ENCODE measurements at regions not wholly inside any gene's neighbourhood (a gene's known extent, or its start where the extent isn't known, plus 50 kb on each side); places are given as distances from the start of the nearest gene placed in this dataset.

DNA sequence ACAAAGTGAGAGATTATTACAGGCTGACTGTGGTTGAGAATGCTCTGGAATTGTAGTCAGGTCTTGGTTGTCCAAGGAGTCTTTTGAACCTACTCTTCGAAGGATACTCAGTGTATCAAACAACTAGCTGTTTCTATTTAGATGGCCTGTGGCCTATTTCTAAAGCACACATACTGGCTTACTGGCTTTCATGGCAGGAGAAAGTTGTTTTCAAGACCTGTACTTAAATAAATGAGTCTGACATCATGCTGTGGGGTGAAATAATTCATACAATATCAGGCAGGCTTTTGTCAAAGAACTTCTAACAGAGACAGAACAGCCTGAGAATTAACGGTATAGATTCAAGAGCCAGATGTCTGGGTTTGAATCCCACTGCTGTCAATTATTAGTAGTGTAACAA is 316.7 kb upstream of the SEMA6D start:
- H3K4ac ChIP-seq (ENCODE audit: low read depth in 1 of 2, low read length in 2 of 2) = no peak overlapping the region
- WGBS = no CpG with 5 or more reads among the region's 2 CpGs
- H2AFZ ChIP-seq (ENCODE audit: low read depth, low read length) = no peak overlapping the region

GRCh38 chr15:47401427-47401826 is 315.9 kb upstream of the SEMA6D start:
- H4K8ac ChIP-seq (ENCODE audit: low read length) = no peak overlapping the region
- H3K14ac ChIP-seq (ENCODE audit: low read length in 2 of 2) = no peak overlapping the region
- no peak overlapping the region for H2AFZ ChIP-seq (ENCODE audit: low read depth, low read length)
- no peak overlapping the region for H3K27ac ChIP-seq (ENCODE audit: low read length, poor library complexity, severe bottlenecking)
- no peak overlapping the region for H2BK15ac ChIP-seq (ENCODE audit: low read depth, poor library complexity, severe bottlenecking)
- DNase-seq = no peak
- H2BK5ac ChIP-seq (ENCODE audit: low read depth, low read length, poor library complexity, severe bottlenecking) = no peak overlapping the region
- no peak overlapping the region for H3K4me2 ChIP-seq (ENCODE audit: low read length, poor library complexity, severe bottlenecking)
- no peak overlapping the region for H3K18ac ChIP-seq (ENCODE audit: low read depth in 1 of 2, low read length in 2 of 2)
- no peak overlapping the region for H3K4me3 ChIP-seq (ENCODE audit: insufficient read depth in 1 of 2, low read depth in 1 of 2, low read length in 2 of 2)
- no peak overlapping the region for H2BK120ac ChIP-seq (ENCODE audit: low read depth, low read length)
- no peaks in the 10 kb centered on the region for H3K9me3 ChIP-seq (ENCODE audit: control insufficient read depth, low read length)
- H3K23ac ChIP-seq (ENCODE audit: low read length in 2 of 2) = no peak overlapping the region
- H4K91ac ChIP-seq (ENCODE audit: low read length) = no peak overlapping the region
- no peak overlapping the region for H3K9ac ChIP-seq (ENCODE audit: low read length)
- no peaks in the 10 kb centered on the region for H3K36me3 ChIP-seq (ENCODE audit: control insufficient read depth in 1 of 2, insufficient read depth in 2 of 2, low read depth in 1 of 2, low read length in 2 of 2)
- peak overlapping the region in 1 of 2 experiments; percentile 64 for H3K4ac ChIP-seq (ENCODE audit: low read depth in 1 of 2, low read length in 2 of 2)
- no peak overlapping the region for H2AK5ac ChIP-seq (ENCODE audit: low read length, severe bottlenecking)
- 94% methylated on average over 3 of the region's 3 CpGs for WGBS
- H3K27me3 ChIP-seq (ENCODE audit: control insufficient read depth in 1 of 2, insufficient read depth in 1 of 2, low read length in 2 of 2) = peaks cover 2 to 6% of the 10 kb centered on the region in 2 experiments
- no peak overlapping the region for H2BK12ac ChIP-seq (ENCODE audit: low read length in 2 of 2)
- no peaks in the 10 kb centered on the region for H3K79me1 ChIP-seq (replicated peaks; ENCODE audit: low read length, poor library complexity, severe bottlenecking)
- H3K4me1 ChIP-seq (ENCODE audit: control insufficient read depth, insufficient read depth, low read depth, low read length) = no peaks in the 10 kb centered on the region

More for the DNA sequence above, 316.7 kb upstream of the SEMA6D start:
- Histone ChIP-seq H2BK15ac (ENCODE audit: low read depth, poor library complexity, severe bottlenecking) (no peak overlapping the region), H3K9ac (ENCODE audit: low read length) (no peak overlapping the region), H3K27me3 (ENCODE audit: control insufficient read depth in 1 of 2, insufficient read depth in 1 of 2, low read length in 2 of 2) (peaks cover 2 to 6% of the 10 kb centered on the region in 2 experiments), H2BK5ac (ENCODE audit: low read depth, low read length, poor library complexity, severe bottlenecking) (no peak overlapping the region), H4K91ac (ENCODE audit: low read length) (no peak overlapping the region), H3K4me1 (ENCODE audit: control insufficient read depth, insufficient read depth, low read depth, low read length) (no peaks in the 10 kb centered on the region), H3K27ac (ENCODE audit: low read length, poor library complexity, severe bottlenecking) (no peak overlapping the region), H3K79me1 (replicated peaks; ENCODE audit: low read length, poor library complexity, severe bottlenecking) (no peaks in the 10 kb centered on the region), H2BK120ac (ENCODE audit: low read depth, low read length) (no peak overlapping the region), H3K4me3 (ENCODE audit: insufficient read depth in 1 of 2, low read depth in 1 of 2, low read length in 2 of 2) (no peak overlapping the region), H3K36me3 (ENCODE audit: control insufficient read depth in 1 of 2, insufficient read depth in 2 of 2, low read depth in 1 of 2, low read length in 2 of 2) (no peaks in the 10 kb centered on the region), H3K14ac (ENCODE audit: low read length in 2 of 2) (no peak overlapping the region), H2BK12ac (ENCODE audit: low read length in 2 of 2) (no peak overlapping the region), H3K9me3 (ENCODE audit: control insufficient read depth, low read length) (no peaks in the 10 kb centered on the region), H4K8ac (ENCODE audit: low read length) (no peak overlapping the region), H3K18ac (ENCODE audit: low read depth in 1 of 2, low read length in 2 of 2) (no peak overlapping the region), H2AK5ac (ENCODE audit: low read length, severe bottlenecking) (no peak overlapping the region), H3K23ac (ENCODE audit: low read length in 2 of 2) (no peak overlapping the region), H3K4me2 (ENCODE audit: low read length, poor library complexity, severe bottlenecking) (no peak overlapping the region)
- DNase-seq = no peak

DNA sequence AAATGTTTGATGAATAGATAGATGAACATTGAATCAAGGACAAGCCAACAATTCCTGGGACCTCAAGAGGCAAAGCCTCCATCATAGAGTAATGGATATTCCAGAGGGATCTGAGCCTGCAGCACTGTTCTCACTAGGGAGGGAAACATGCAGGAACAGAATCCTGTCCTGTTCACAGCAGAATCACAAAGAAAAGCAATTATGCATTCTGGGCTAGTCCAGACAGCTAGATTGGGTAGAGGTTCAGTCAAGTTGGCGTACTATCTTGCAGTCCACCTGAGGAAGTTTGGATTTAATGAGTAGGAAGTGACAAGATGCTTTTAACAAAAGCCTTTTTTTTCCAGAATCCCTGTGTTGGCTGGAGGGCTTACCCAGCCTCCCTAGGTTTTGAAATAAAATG is 314.5 kb upstream of the SEMA6D start:
- no peaks in the 10 kb centered on the region for H3K36me3 ChIP-seq (ENCODE audit: control insufficient read depth in 1 of 2, insufficient read depth in 2 of 2, low read depth in 1 of 2, low read length in 2 of 2)
- H3K4ac ChIP-seq (ENCODE audit: low read depth in 1 of 2, low read length in 2 of 2) = no peak overlapping the region
- H2BK5ac ChIP-seq (ENCODE audit: low read depth, low read length, poor library complexity, severe bottlenecking) = no peak overlapping the region
- 94% methylated on average over 1 of the region's 1 CpG for WGBS
- no peaks in the 10 kb centered on the region for H3K79me1 ChIP-seq (replicated peaks; ENCODE audit: low read length, poor library complexity, severe bottlenecking)
- no peak overlapping the region for H4K91ac ChIP-seq (ENCODE audit: low read length)
- no peak overlapping the region for H3K4me2 ChIP-seq (ENCODE audit: low read length, poor library complexity, severe bottlenecking)
- H2BK15ac ChIP-seq (ENCODE audit: low read depth, poor library complexity, severe bottlenecking) = no peak overlapping the region
- no peak overlapping the region for H3K27ac ChIP-seq (ENCODE audit: low read length, poor library complexity, severe bottlenecking)
- H3K14ac ChIP-seq (ENCODE audit: low read length in 2 of 2) = no peak overlapping the region
- H4K8ac ChIP-seq (ENCODE audit: low read length) = no peak overlapping the region
- no peak overlapping the region for H2BK120ac ChIP-seq (ENCODE audit: low read depth, low read length)
- H3K27me3 ChIP-seq (ENCODE audit: control insufficient read depth in 1 of 2, insufficient read depth in 1 of 2, low read length in 2 of 2) = peaks cover 2 to 6% of the 10 kb centered on the region in 2 experiments
- H3K23ac ChIP-seq (ENCODE audit: low read length in 2 of 2) = no peak overlapping the region
- H2BK12ac ChIP-seq (ENCODE audit: low read length in 2 of 2) = no peak overlapping the region
- no peak overlapping the region for H2AK5ac ChIP-seq (ENCODE audit: low read length, severe bottlenecking)
- H3K4me3 ChIP-seq (ENCODE audit: insufficient read depth in 1 of 2, low read depth in 1 of 2, low read length in 2 of 2) = no peak overlapping the region
- no peak overlapping the region for H3K18ac ChIP-seq (ENCODE audit: low read depth in 1 of 2, low read length in 2 of 2)
- no peak overlapping the region for H2AFZ ChIP-seq (ENCODE audit: low read depth, low read length)
- no peak for DNase-seq
- H3K9ac ChIP-seq (ENCODE audit: low read length) = no peak overlapping the region
- no peaks in the 10 kb centered on the region for H3K4me1 ChIP-seq (ENCODE audit: control insufficient read depth, insufficient read depth, low read depth, low read length)
- H3K9me3 ChIP-seq (ENCODE audit: control insufficient read depth, low read length) = no peaks in the 10 kb centered on the region

- no peak overlapping the region for H3K23ac ChIP-seq (ENCODE audit: low read length in 2 of 2)
- H3K27me3 ChIP-seq (ENCODE audit: control insufficient read depth in 1 of 2, insufficient read depth in 1 of 2, low read length in 2 of 2) = peaks cover 2 to 6% of the 10 kb centered on the region in 2 experiments
- no peak overlapping the region for H4K8ac ChIP-seq (ENCODE audit: low read length)
- H3K9me3 ChIP-seq (ENCODE audit: control insufficient read depth, low read length) = no peaks in the 10 kb centered on the region
- H2AK5ac ChIP-seq (ENCODE audit: low read length, severe bottlenecking) = no peak overlapping the region
- no peak overlapping the region for H2BK120ac ChIP-seq (ENCODE audit: low read depth, low read length)
- H3K4ac ChIP-seq (ENCODE audit: low read depth in 1 of 2, low read length in 2 of 2) = no peak overlapping the region
- no peak overlapping the region for H3K27ac ChIP-seq (ENCODE audit: low read length, poor library complexity, severe bottlenecking)
- H3K14ac ChIP-seq (ENCODE audit: low read length in 2 of 2) = no peak overlapping the region
- H4K91ac ChIP-seq (ENCODE audit: low read length) = no peak overlapping the region
- H3K9ac ChIP-seq (ENCODE audit: low read length) = no peak overlapping the region
- WGBS = 84% methylated on average over 3 of the region's 3 CpGs
- no peak overlapping the region for H3K18ac ChIP-seq (ENCODE audit: low read depth in 1 of 2, low read length in 2 of 2)
- no peak overlapping the region for H2AFZ ChIP-seq (ENCODE audit: low read depth, low read length)
- H2BK5ac ChIP-seq (ENCODE audit: low read depth, low read length, poor library complexity, severe bottlenecking) = no peak overlapping the region
- no peak for DNase-seq
- H3K4me1 ChIP-seq (ENCODE audit: control insufficient read depth, insufficient read depth, low read depth, low read length) = no peaks in the 10 kb centered on the region
- no peaks in the 10 kb centered on the region for H3K36me3 ChIP-seq (ENCODE audit: control insufficient read depth in 1 of 2, insufficient read depth in 2 of 2, low read depth in 1 of 2, low read length in 2 of 2)
- no peaks in the 10 kb centered on the region for H3K79me1 ChIP-seq (replicated peaks; ENCODE audit: low read length, poor library complexity, severe bottlenecking)
- H3K4me3 ChIP-seq (ENCODE audit: insufficient read depth in 1 of 2, low read depth in 1 of 2, low read length in 2 of 2) = no peak overlapping the region
- no peak overlapping the region for H3K4me2 ChIP-seq (ENCODE audit: low read length, poor library complexity, severe bottlenecking)
- H2BK12ac ChIP-seq (ENCODE audit: low read length in 2 of 2) = peak overlapping the region in 1 of 2 experiments; percentile 17
- H2BK15ac ChIP-seq (ENCODE audit: low read depth, poor library complexity, severe bottlenecking) = no peak overlapping the region
Observed at GRCh38 chr15:47404877-47405276, 312.4 kb upstream of the SEMA6D start.
